ENCODE measurements at regions not wholly inside any gene's neighbourhood (a gene's known extent, or its start where the extent isn't known, plus 50 kb on each side); places are given as distances from the start of the nearest gene placed in this dataset.

- TF ChIP-seq, protein P1, sequence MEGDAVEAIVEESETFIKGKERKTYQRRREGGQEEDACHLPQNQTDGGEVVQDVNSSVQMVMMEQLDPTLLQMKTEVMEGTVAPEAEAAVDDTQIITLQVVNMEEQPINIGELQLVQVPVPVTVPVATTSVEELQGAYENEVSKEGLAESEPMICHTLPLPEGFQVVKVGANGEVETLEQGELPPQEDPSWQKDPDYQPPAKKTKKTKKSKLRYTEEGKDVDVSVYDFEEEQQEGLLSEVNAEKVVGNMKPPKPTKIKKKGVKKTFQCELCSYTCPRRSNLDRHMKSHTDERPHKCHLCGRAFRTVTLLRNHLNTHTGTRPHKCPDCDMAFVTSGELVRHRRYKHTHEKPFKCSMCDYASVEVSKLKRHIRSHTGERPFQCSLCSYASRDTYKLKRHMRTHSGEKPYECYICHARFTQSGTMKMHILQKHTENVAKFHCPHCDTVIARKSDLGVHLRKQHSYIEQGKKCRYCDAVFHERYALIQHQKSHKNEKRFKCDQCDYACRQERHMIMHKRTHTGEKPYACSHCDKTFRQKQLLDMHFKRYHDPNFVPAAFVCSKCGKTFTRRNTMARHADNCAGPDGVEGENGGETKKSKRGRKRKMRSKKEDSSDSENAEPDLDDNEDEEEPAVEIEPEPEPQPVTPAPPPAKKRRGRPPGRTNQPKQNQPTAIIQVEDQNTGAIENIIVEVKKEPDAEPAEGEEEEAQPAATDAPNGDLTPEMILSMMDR (IDR thresholded peaks at IDR 0.05 in 2 of 3, conservative IDR thresholded peaks at IDR 0.05 in 1 of 3; ENCODE audit: borderline replicate concordance in 1 of 3, insufficient read depth in 1 of 3, low read depth in 2 of 3, low read length in 2 of 3) = no peak
- TF ChIP-seq SIN3A (IDR thresholded peaks at IDR 0.05; ENCODE audit: low read depth) = no peak
Measured at GRCh38 chr6:43941174-43941573, 171.2 kb downstream of the VEGFA start.

Measured in HCT116 (cell line).